Fibroblast of upper back skin (primary cell): ENCODE measurements at regions not wholly inside any gene's neighbourhood (a gene's known extent, or its start where the extent isn't known, plus 50 kb on each side); places are given as distances from the start of the nearest gene placed in this dataset.
"Not testable (repeated sequence)": the region's sequence is repeated elsewhere in the genome, so short reads cannot be mapped to it uniquely, and the experiment has no call there.

Experiments
- DNase-seq: peaks from one replicate; pipeline ENCODE4 v3.0.0-alpha.2; 2013

GRCh38 chr3:159238646-159239045, 436.8 kb downstream of the MFSD1 start:
- DNase-seq: no peak

- DNase-seq: peak; percentile 60
These were observed 437.2 kb downstream of the MFSD1 start for GRCh38 chr3:159239059-159239458.

GRCh38 chr3:159244933-159245332, 443.1 kb downstream of the MFSD1 start:
- no peak for DNase-seq

GRCh38 chr3:159245871-159246270, 444.0 kb downstream of the MFSD1 start:
- DNase-seq: no peak

- no peak for DNase-seq
These were observed 444.5 kb downstream of the MFSD1 start for GRCh38 chr3:159246385-159246784.

GRCh38 chr3:159249472-159250174, 447.8 kb downstream of the MFSD1 start:
- no peak for DNase-seq

- no peak for DNase-seq
These were observed 449.1 kb downstream of the MFSD1 start for GRCh38 chr3:159250961-159251360.

GRCh38 chr3:159252274-159252673, 450.4 kb downstream of the MFSD1 start:
- DNase-seq: peak; percentile 77

GRCh38 chr3:159252772-159253384, 451.0 kb downstream of the MFSD1 start:
- peak; percentile 59 for DNase-seq

GRCh38 chr3:159253860-159254259, 452.0 kb downstream of the MFSD1 start:
- DNase-seq: no peak

- DNase-seq: no peak
These were observed 456.1 kb downstream of the MFSD1 start for GRCh38 chr3:159257954-159258353.

GRCh38 chr3:159258934-159259333, 457.1 kb downstream of the MFSD1 start:
- DNase-seq: no peak

GRCh38 chr3:159260049-159260662, 458.3 kb downstream of the MFSD1 start:
- DNase-seq: peak; percentile 84

GRCh38 chr3:159261333-159261732, 459.5 kb downstream of the MFSD1 start:
- DNase-seq: not testable (repeated sequence)

GRCh38 chr3:159263750-159264553, 462.1 kb downstream of the MFSD1 start:
- peak; percentile 56 for DNase-seq

GRCh38 chr3:159265705-159266104, 463.9 kb downstream of the MFSD1 start:
- no peak for DNase-seq

- DNase-seq: peak; percentile 38
These were observed 464.9 kb downstream of the MFSD1 start for GRCh38 chr3:159266779-159267178.

- no peak for DNase-seq
These were observed 470.1 kb downstream of the MFSD1 start for GRCh38 chr3:159271799-159272512.

GRCh38 chr3:159273070-159273469, 471.2 kb downstream of the MFSD1 start:
- no peak for DNase-seq

GRCh38 chr3:159273608-159274007, 471.8 kb downstream of the MFSD1 start:
- peak; percentile 57 for DNase-seq

- DNase-seq: no peak
These were observed 473.9 kb downstream of the MFSD1 start for GRCh38 chr3:159275741-159276140.

- no peak for DNase-seq
These were observed 476.0 kb downstream of the MFSD1 start for GRCh38 chr3:159277814-159278213.
